K562 (cell line): ENCODE measurements at regions not wholly inside any gene's neighbourhood (a gene's known extent, or its start where the extent isn't known, plus 50 kb on each side); places are given as distances from the start of the nearest gene placed in this dataset.

ENCODE experiments used
- ARID1B ChIP-seq: fragments of 450-650 bp; IDR thresholded peaks from 2 replicates; pipeline ENCODE4 v1.6.1; 2016; ENCODE audit warnings: antibody characterized with exemption, mild to moderate bottlenecking, inconsistent platforms
- CGGBP1 ChIP-seq: fragments of 250-450 bp; sonication (Bioruptor Pico); IDR thresholded peaks from 2 replicates; pipeline ENCODE4 v1.9.0; 2021; ENCODE audit warnings: mild to moderate bottlenecking
- CREB1 ChIP-seq, 2 experiments: sonication (generic) in 1 of 2; formaldehyde crosslinking in 1 of 2; IDR thresholded peaks; 2 replicates each; pipeline versions ENCODE4 v1.6.1 to v1.8.0; 2012 to 2022; ENCODE audit warnings: inconsistent platforms in 1 of 2, mild to moderate bottlenecking in 1 of 2, missing genetic modification reagents in 1 of 2, moderate library complexity in 1 of 2
- DPF2 ChIP-seq: fragments of 450-650 bp; IDR thresholded peaks from 2 replicates; pipeline ENCODE4 v1.6.1; 2016
- ETV1 ChIP-seq: fragments of 450-650 bp; conservative IDR thresholded peaks from 2 replicates; pipeline ENCODE4 v1.6.1; 2016; ENCODE audit warnings: missing genetic modification characterization, control low read depth, low read depth, missing compliant biosample characterization
- GTF2A2 ChIP-seq: IDR thresholded peaks from 2 replicates; pipeline ENCODE4 v1.6.1; 2016; ENCODE audit warnings: mild to moderate bottlenecking, missing genetic modification characterization, missing compliant biosample characterization
- JUND ChIP-seq, 2 experiments: IDR thresholded peaks; 2 replicates in 1 of 2; 3 replicates in 1 of 2; pipeline ENCODE4 v1.6.1; 2011; ENCODE audit warnings: borderline replicate concordance in 2 of 2, low read depth in 2 of 2, low read length in 2 of 2, improper control_type of control experiment in 1 of 2, missing biosample characterization in 1 of 2, missing genetic modification characterization in 1 of 2, missing genetic modification reagents in 1 of 2
- KDM1A ChIP-seq, 2 experiments: fragments of 450-650 bp; IDR thresholded peaks; 2 replicates each; pipeline ENCODE4 v1.6.1; 2016; ENCODE audit warnings: mild to moderate bottlenecking in 2 of 2
- MAFG ChIP-seq: fragments of 450-650 bp; conservative IDR thresholded peaks from 2 replicates; pipeline ENCODE4 v1.6.1; 2016; ENCODE audit warnings: missing genetic modification characterization, missing compliant biosample characterization
- MECOM ChIP-seq: fragments of 250-450 bp; sonication (Bioruptor Pico); IDR thresholded peaks from 2 replicates; pipeline ENCODE4 v1.8.0; 2022; ENCODE audit warnings: inconsistent platforms
- PBX2 ChIP-seq, 2 experiments: IDR thresholded peaks in 1 of 2; conservative IDR thresholded peaks in 1 of 2; 2 replicates each; pipeline ENCODE4 v1.6.1; 2016; ENCODE audit warnings: low read depth in 2 of 2, mild to moderate bottlenecking in 1 of 2, missing compliant biosample characterization in 1 of 2, missing genetic modification characterization in 1 of 2, moderate library complexity in 1 of 2
- PHF21A ChIP-seq: fragments of 450-650 bp; IDR thresholded peaks from 2 replicates; pipeline ENCODE4 v1.6.1; 2017; ENCODE audit warnings: low read depth, borderline replicate concordance
- PHTF2 ChIP-seq: fragments of 250-450 bp; sonication (Bioruptor Pico); IDR thresholded peaks from 2 replicates; pipeline ENCODE4 v1.5.0; 2021; ENCODE audit warnings: mild to moderate bottlenecking
- SOX6 ChIP-seq: fragments of 450-650 bp; IDR thresholded peaks from 2 replicates; pipeline ENCODE4 v1.6.1; 2014; ENCODE audit warnings: mild to moderate bottlenecking
- TFAM ChIP-seq: fragments of 250-450 bp; sonication (Bioruptor Pico); conservative IDR thresholded peaks from 2 replicates; pipeline ENCODE4 v1.5.0; 2021; ENCODE audit warnings: mild to moderate bottlenecking, moderate library complexity
- ZNF12 ChIP-seq: sonication (generic); formaldehyde crosslinking; IDR thresholded peaks from 2 replicates; pipeline ENCODE4 v1.4.0; 2020; ENCODE audit warnings: mild to moderate bottlenecking, missing genetic modification reagents
- TF ChIP-seq, protein P1 (sequence below), 2 experiments: fragments of 450-650 bp; IDR thresholded peaks; 2 replicates each; pipeline ENCODE4 v1.6.1; 2016; ENCODE audit warnings: mild to moderate bottlenecking in 2 of 2, borderline replicate concordance in 1 of 2, low read depth in 1 of 2, moderate library complexity in 1 of 2

GRCh38 chr15:58249646-58250312 lies 111.6 kb downstream of the AQP9 start (continued):
- TF ChIP-seq, protein P1, sequence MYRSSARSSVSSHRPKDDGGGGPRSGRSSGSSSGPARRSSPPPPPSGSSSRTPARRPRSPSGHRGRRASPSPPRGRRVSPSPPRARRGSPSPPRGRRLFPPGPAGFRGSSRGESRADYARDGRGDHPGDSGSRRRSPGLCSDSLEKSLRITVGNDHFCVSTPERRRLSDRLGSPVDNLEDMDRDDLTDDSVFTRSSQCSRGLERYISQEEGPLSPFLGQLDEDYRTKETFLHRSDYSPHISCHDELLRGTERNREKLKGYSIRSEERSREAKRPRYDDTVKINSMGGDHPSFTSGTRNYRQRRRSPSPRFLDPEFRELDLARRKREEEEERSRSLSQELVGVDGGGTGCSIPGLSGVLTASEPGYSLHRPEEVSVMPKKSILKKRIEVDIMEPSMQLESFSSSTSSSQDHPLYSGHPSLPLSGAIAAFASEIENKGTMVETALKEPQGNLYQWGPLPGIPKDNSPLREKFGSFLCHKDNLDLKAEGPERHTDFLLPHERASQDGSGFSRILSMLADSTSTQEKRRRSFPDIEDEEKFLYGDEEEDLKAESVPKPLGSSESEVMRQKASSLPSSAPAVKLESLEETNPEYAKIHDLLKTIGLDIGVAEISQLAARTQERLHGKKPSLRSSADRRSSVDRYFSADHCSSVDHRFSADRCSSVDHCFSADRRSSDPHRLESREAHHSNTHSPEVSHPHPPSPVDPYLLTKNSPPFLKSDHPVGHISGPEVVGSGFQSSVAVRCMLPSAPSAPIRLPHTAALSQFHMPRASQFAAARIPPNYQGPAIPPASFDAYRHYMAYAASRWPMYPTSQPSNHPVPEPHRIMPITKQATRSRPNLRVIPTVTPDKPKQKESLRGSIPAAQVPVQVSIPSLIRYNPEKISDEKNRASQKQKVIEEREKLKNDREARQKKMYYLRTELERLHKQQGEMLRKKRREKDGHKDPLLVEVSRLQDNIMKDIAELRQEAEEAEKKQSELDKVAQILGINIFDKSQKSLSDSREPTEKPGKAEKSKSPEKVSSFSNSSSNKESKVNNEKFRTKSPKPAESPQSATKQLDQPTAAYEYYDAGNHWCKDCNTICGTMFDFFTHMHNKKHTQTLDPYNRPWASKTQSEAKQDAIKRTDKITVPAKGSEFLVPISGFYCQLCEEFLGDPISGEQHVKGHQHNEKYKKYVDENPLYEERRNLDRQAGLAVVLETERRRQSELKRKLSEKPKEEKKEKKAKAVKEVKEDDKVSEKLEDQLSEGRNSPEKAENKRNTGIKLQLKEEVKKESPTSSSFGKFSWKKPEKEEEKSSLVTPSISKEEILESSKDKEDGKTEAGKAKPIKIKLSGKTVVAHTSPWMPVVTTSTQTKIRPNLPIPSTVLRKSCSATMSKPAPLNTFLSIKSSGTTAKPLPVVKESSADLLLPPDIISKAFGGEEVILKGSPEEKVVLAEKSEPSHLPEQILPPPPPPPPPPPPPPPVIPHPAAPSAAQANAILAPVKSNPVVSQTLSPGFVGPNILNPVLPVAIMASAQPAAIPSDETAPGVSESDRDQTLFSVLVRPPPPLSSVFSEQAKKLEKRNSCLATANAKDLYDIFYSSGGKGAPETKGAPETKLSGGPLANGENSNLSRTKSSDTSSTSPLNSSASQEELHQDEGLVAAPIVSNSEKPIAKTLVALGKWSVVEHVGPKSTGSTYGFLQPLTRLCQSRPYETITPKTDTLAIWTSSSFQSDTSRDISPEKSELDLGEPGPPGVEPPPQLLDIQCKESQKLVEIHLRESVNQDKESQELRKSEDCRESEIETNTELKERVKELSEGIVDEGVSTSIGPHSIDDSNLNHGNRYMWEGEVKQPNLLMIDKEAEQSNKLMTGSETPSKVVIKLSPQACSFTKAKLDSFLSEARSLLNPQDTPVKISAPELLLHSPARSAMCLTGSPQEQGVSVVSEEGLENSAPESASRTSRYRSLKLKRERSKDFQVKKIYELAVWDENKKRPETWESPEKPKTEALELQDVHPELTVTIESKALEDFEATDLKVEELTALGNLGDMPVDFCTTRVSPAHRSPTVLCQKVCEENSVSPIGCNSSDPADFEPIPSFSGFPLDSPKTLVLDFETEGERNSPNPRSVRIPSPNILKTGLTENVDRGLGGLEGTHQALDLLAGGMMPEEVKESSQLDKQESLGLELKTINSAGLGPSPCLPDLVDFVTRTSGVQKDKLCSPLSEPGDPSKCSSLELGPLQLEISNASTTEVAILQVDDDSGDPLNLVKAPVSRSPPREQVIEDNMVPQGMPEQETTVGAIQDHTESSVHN (IDR thresholded peaks at IDR 0.05; ENCODE audit: borderline replicate concordance in 1 of 2, low read depth in 1 of 2): no peak
- peak; percentile 42; the same call in 1 of the 2 replicates for TF ChIP-seq JUND (IDR thresholded peaks at IDR 0.05; ENCODE audit: borderline replicate concordance, low read depth, low read length)
- no peak; the same call in 2 of the 3 replicates for TF ChIP-seq JUND (tag; IDR thresholded peaks at IDR 0.05; ENCODE audit: borderline replicate concordance, low read depth, low read length)
- TF ChIP-seq PBX2 (CRISPR knock-in tag; IDR thresholded peaks at IDR 0.05; ENCODE audit: low read depth): no peak
- TF ChIP-seq PBX2 (tag; conservative IDR thresholded peaks at IDR 0.05; ENCODE audit: low read depth): peak; percentile 70
- no peak for TF ChIP-seq GTF2A2 (tag)
- no peak for TF ChIP-seq CREB1 (IDR thresholded peaks at IDR 0.05)
- no peak for TF ChIP-seq CREB1 (CRISPR knock-in tag; IDR thresholded peaks at IDR 0.05)
- TF ChIP-seq PHTF2 (CRISPR knock-in tag): no peak
- no peak for TF ChIP-seq ETV1 (tag)
- no peak for TF ChIP-seq TFAM
- TF ChIP-seq DPF2: peak; percentile 58; the same call in 1 of the 2 replicates
- peak; percentile 79 for TF ChIP-seq SOX6
- TF ChIP-seq ARID1B: peak; percentile 85
- no peak for TF ChIP-seq PHF21A
- no peak for TF ChIP-seq CGGBP1 (CRISPR knock-in tag)
- no peak for TF ChIP-seq KDM1A (IDR thresholded peaks at IDR 0.05)
- TF ChIP-seq MECOM (CRISPR knock-in tag): 0 out of 2 replicates have a peak, but pooled peaks have one; percentile 60
- TF ChIP-seq MAFG (tag): no peak
- no peak for TF ChIP-seq ZNF12 (CRISPR knock-in tag)
